Stimulated activated naive CD8-positive, alpha-beta T cell treated with anti-CD3 and anti-CD28 coated beads, Interleukin-15, Interleukin-2, amounts not matched to agents 100 U/mL and 50 U/mL, for 24 hours (primary cell): ENCODE measurements at regions not wholly inside any gene's neighbourhood (a gene's known extent, or its start where the extent isn't known, plus 50 kb on each side); places are given as distances from the start of the nearest gene placed in this dataset.
"Not testable (repeated sequence)": the region's sequence is repeated elsewhere in the genome, so short reads cannot be mapped to it uniquely, and the experiment has no call there.

Experiments
- ATAC-seq: fragments of 150-1000 bp; cut with Tn5 transposase; one replicate; pipeline ENCODE4 v1.10.0; 2021
- DNase-seq: peaks from one replicate; pipeline ENCODE4 v3.0.0; 2021

GRCh38 chr6:106849676-106850332 is 124.7 kb downstream of the CD24 start:
- no peak for ATAC-seq
- DNase-seq = no peak

- ATAC-seq = no peak
- DNase-seq = no peak
Measured at GRCh38 chr6:106849120-106849519, 125.4 kb downstream of the CD24 start.

GRCh38 chr6:106847116-106847515 is 127.4 kb downstream of the CD24 start:
- DNase-seq (no peak), ATAC-seq (no peak)

- no peak for DNase-seq
- peak; percentile 28 for ATAC-seq
Measured at GRCh38 chr6:106844930-106845329, 129.6 kb downstream of the CD24 start.

- no peak for ATAC-seq
- DNase-seq = no peak
Measured at GRCh38 chr6:106832766-106833510, 141.6 kb downstream of the CD24 start.

GRCh38 chr6:106830930-106831329 is 143.6 kb downstream of the CD24 start:
- no peak for ATAC-seq
- no peak for DNase-seq

- no peak for ATAC-seq
- DNase-seq = no peak
Measured at GRCh38 chr6:106829451-106829850, 145.1 kb downstream of the CD24 start.

GRCh38 chr6:106827081-106827480 is 147.4 kb downstream of the CD24 start:
- DNase-seq = no peak
- no peak for ATAC-seq

- ATAC-seq (no peak), DNase-seq (no peak)
Measured at GRCh38 chr6:106825156-106825555, 149.4 kb downstream of the CD24 start.

- ATAC-seq (no peak), DNase-seq (no peak)
Measured at GRCh38 chr6:106823732-106824351, 150.7 kb downstream of the CD24 start.

GRCh38 chr6:106823058-106823457 is 151.5 kb downstream of the CD24 start:
- ATAC-seq = no peak
- DNase-seq = no peak

GRCh38 chr6:106820412-106820852 is 154.1 kb downstream of the CD24 start:
- no peak for ATAC-seq
- no peak for DNase-seq

- DNase-seq (no peak), ATAC-seq (no peak)
Measured at GRCh38 chr6:106811088-106811686, 163.3 kb downstream of the CD24 start.

GRCh38 chr6:106808758-106809157 is 165.8 kb downstream of the CD24 start:
- DNase-seq = no peak
- ATAC-seq = no peak

- no peak for DNase-seq
- ATAC-seq = no peak
Measured at GRCh38 chr6:106807947-106808611, 166.4 kb downstream of the CD24 start.

- DNase-seq, ATAC-seq: not testable (repeated sequence)
Measured at GRCh38 chr6:106806253-106806652, 168.3 kb downstream of the CD24 start.

- ATAC-seq = no peak
- no peak for DNase-seq
Measured at GRCh38 chr6:106805771-106806170, 168.8 kb downstream of the CD24 start.

GRCh38 chr6:106804346-106805335 is 169.9 kb downstream of the CD24 start:
- DNase-seq (no peak), ATAC-seq (no peak)

GRCh38 chr6:106803188-106803587 is 171.3 kb downstream of the CD24 start:
- no peak for ATAC-seq
- DNase-seq = no peak

GRCh38 chr6:106802139-106802538 is 172.4 kb downstream of the CD24 start:
- DNase-seq = no peak
- ATAC-seq = no peak

- no peak for DNase-seq
- no peak for ATAC-seq
Measured at GRCh38 chr6:106801256-106801655, 171.9 kb downstream of the QRSL1 start.
